Vagina (tissue), 2 donors: ENCODE measurements at regions not wholly inside any gene's neighbourhood (a gene's known extent, or its start where the extent isn't known, plus 50 kb on each side); places are given as distances from the start of the nearest gene placed in this dataset.
"Not testable (repeated sequence)": the region's sequence is repeated elsewhere in the genome, so short reads cannot be mapped to it uniquely, and the experiment has no call there.

Experiments
- DNase-seq, 2 donors: peaks; one replicate each; pipeline ENCODE4 v3.0.0-alpha.2; 2017; ENCODE audit errors: extremely low spot score in 2 of 2
- H3K27ac ChIP-seq: fragments of 200-600 bp; sonication (generic); one replicate; pipeline ENCODE4 v1.5.1; 2019
- H3K27me3 ChIP-seq: fragments of 200-600 bp; sonication (generic); one replicate; pipeline ENCODE4 v1.5.1; 2019
- H3K36me3 ChIP-seq, 2 donors: fragments of 200-600 bp; sonication (generic); one replicate each; pipeline ENCODE4 v1.5.1; 2017 to 2019
- H3K4me1 ChIP-seq: fragments of 200-600 bp; sonication (generic); one replicate; pipeline ENCODE4 v1.5.1; 2019
- H3K4me3 ChIP-seq, 2 donors: fragments of 200-600 bp; sonication (generic); 1 replicate in 1 of 2; 2 replicates in 1 of 2; pipeline ENCODE4 v1.5.1; 2016 to 2019
- H3K9me3 ChIP-seq: fragments of 200-600 bp; sonication (generic); one replicate; pipeline ENCODE4 v1.5.1; 2019
- POLR2A ChIP-seq, 2 donors: fragments of 450-650 bp; IDR thresholded peaks; one replicate each; pipeline ENCODE4 v1.6.1; 2017; ENCODE audit warnings: antibody characterized with exemption in 2 of 2, mild to moderate bottlenecking in 2 of 2, moderate library complexity in 2 of 2
- POLR2AphosphoS5 ChIP-seq, 2 donors: sonication (generic); formaldehyde crosslinking; IDR thresholded peaks; one replicate each; pipeline ENCODE4 v1.9.0; 2017; ENCODE audit warnings: antibody characterized with exemption in 2 of 2, mild to moderate bottlenecking in 2 of 2, low read depth in 1 of 2; ENCODE audit not compliant: insufficient read depth in 1 of 2
- intact Hi-C: fragments of 100-400 bp; cut with DNase I; formaldehyde crosslinking; loops from one replicate; pipeline ENCODE4 v1.15.1; 2023
- TF ChIP-seq, protein P1 (sequence below), 3 experiments: fragments of 450-650 bp in 2 of 3; fragments of 200-600 bp in 1 of 3; sonication (generic) in 1 of 3; IDR thresholded peaks; one replicate each; pipeline ENCODE4 v1.5.1; 2017 to 2019; ENCODE audit warnings: antibody characterized with exemption in 3 of 3, mild to moderate bottlenecking in 2 of 3, moderate library complexity in 2 of 3

- no peak for DNase-seq
- TF ChIP-seq POLR2A (IDR thresholded peaks at IDR 0.05) (no peak), POLR2AphosphoS5 (IDR thresholded peaks at IDR 0.05; ENCODE audit: insufficient read depth in 1 of 2, low read depth in 1 of 2) (no peak)
- TF ChIP-seq, protein P1, sequence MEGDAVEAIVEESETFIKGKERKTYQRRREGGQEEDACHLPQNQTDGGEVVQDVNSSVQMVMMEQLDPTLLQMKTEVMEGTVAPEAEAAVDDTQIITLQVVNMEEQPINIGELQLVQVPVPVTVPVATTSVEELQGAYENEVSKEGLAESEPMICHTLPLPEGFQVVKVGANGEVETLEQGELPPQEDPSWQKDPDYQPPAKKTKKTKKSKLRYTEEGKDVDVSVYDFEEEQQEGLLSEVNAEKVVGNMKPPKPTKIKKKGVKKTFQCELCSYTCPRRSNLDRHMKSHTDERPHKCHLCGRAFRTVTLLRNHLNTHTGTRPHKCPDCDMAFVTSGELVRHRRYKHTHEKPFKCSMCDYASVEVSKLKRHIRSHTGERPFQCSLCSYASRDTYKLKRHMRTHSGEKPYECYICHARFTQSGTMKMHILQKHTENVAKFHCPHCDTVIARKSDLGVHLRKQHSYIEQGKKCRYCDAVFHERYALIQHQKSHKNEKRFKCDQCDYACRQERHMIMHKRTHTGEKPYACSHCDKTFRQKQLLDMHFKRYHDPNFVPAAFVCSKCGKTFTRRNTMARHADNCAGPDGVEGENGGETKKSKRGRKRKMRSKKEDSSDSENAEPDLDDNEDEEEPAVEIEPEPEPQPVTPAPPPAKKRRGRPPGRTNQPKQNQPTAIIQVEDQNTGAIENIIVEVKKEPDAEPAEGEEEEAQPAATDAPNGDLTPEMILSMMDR (IDR thresholded peaks at IDR 0.05), result no peak
- no peaks in the 10 kb centered on the region for H3K36me3 ChIP-seq
- H3K27ac ChIP-seq, result no peak overlapping the region
- H3K27me3 ChIP-seq, result no peaks in the 10 kb centered on the region
- no peak overlapping the region for H3K4me3 ChIP-seq
- no peaks in the 10 kb centered on the region for H3K4me1 ChIP-seq
- H3K9me3 ChIP-seq, result no peaks in the 10 kb centered on the region
- intact Hi-C loops, result no loop called here
These were observed 82.9 kb upstream of the ZNF644 start for GRCh38 chr1:91104712-91105111.

- no peak for DNase-seq
- Histone ChIP-seq H3K27ac (no peak overlapping the region), H3K36me3 (no peaks in the 10 kb centered on the region), H3K4me3 (no peak overlapping the region), H3K27me3 (no peaks in the 10 kb centered on the region), H3K4me1 (no peaks in the 10 kb centered on the region), H3K9me3 (no peaks in the 10 kb centered on the region)
- TF ChIP-seq POLR2AphosphoS5 (IDR thresholded peaks at IDR 0.05; ENCODE audit: insufficient read depth in 1 of 2, low read depth in 1 of 2), result no peak
- TF ChIP-seq, protein P1 (IDR thresholded peaks at IDR 0.05), result no peak
- no peak for TF ChIP-seq POLR2A (IDR thresholded peaks at IDR 0.05)
- intact Hi-C loops, result no loop called here
These were observed 79.5 kb upstream of the ZNF644 start for GRCh38 chr1:91101328-91101727.

GRCh38 chr1:91099746-91100621 is 78.1 kb upstream of the ZNF644 start:
- H3K4me1 ChIP-seq, result no peaks in the 10 kb centered on the region
- H3K9me3 ChIP-seq, result no peaks in the 10 kb centered on the region
- DNase-seq, result no peak
- H3K27ac ChIP-seq, result no peak overlapping the region
- H3K27me3 ChIP-seq, result no peaks in the 10 kb centered on the region
- H3K36me3 ChIP-seq, result no peaks in the 10 kb centered on the region
- no peak overlapping the region for H3K4me3 ChIP-seq
- intact Hi-C loops, result no loop called here
- TF ChIP-seq, protein P1 (IDR thresholded peaks at IDR 0.05), result no peak
- TF ChIP-seq POLR2A (IDR thresholded peaks at IDR 0.05), result no peak
- no peak for TF ChIP-seq POLR2AphosphoS5 (IDR thresholded peaks at IDR 0.05; ENCODE audit: insufficient read depth in 1 of 2, low read depth in 1 of 2)

DNA sequence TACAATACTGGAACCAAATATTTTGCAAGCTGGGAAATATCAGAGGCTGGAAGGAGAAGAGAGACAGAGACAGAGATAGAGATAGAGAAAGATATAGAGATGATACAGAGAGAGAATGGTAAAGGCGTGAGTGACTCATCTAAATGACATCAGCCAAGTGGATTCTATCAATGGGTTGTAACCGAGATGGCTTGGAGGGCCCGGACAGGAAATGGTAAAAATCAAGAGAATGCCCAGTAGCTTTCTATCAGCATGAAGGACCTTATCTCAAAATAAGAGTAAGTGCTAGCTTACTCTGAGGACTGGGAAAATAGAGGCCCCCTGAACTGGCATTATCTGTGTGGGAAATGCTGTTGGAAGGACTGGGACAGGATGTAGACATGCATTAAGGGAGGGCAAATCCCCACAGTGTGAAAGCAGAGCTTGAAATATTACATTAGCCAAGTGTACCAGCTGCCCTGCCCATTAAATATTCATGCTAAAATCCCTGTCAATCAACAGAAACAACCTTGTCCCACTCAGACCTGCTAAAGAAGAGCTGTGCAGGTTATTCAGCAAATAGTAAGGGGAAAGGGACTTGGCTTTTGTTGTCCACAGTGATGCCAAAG is 76.6 kb upstream of the ZNF644 start:
- H3K36me3 ChIP-seq, result no peaks in the 10 kb centered on the region
- intact Hi-C loops, result no loop called here
- H3K4me1 ChIP-seq, result no peaks in the 10 kb centered on the region
- no peak overlapping the region for H3K4me3 ChIP-seq
- no peaks in the 10 kb centered on the region for H3K27me3 ChIP-seq
- H3K9me3 ChIP-seq, result no peaks in the 10 kb centered on the region
- TF ChIP-seq, protein P1 (IDR thresholded peaks at IDR 0.05), result no peak
- TF ChIP-seq POLR2AphosphoS5 (IDR thresholded peaks at IDR 0.05; ENCODE audit: insufficient read depth in 1 of 2, low read depth in 1 of 2) (no peak), POLR2A (IDR thresholded peaks at IDR 0.05) (no peak)
- no peak for DNase-seq
- H3K27ac ChIP-seq, result no peak overlapping the region

- H3K4me3 ChIP-seq, DNase-seq, intact Hi-C loops, H3K36me3 ChIP-seq, H3K4me1 ChIP-seq, H3K9me3 ChIP-seq, H3K27me3 ChIP-seq, H3K27ac ChIP-seq: not testable (repeated sequence)
These were observed 73.5 kb upstream of the ZNF644 start for GRCh38 chr1:91095321-91095720.
